GM23338 (cell line): ENCODE measurements at regions not wholly inside any gene's neighbourhood (a gene's known extent, or its start where the extent isn't known, plus 50 kb on each side); places are given as distances from the start of the nearest gene placed in this dataset.

ENCODE experiments used
- CTCF ChIP-seq, 2 experiments: fragments of 200-600 bp in 1 of 2; sonication (generic) in 1 of 2; conservative IDR thresholded peaks; 2 replicates each; pipeline versions ENCODE4 v1.5.1 to v1.6.1; 2016 to 2017; ENCODE audit warnings: antibody characterized with exemption in 2 of 2, low read depth in 2 of 2, mild to moderate bottlenecking in 2 of 2, moderate library complexity in 1 of 2
- ETS1 ChIP-seq: IDR thresholded peaks from 2 replicates; pipeline ENCODE4 v1.6.1; 2016; ENCODE audit warnings: antibody characterized with exemption
- EZH2phosphoT487 ChIP-seq: fragments of 200-600 bp; sonication (generic); IDR thresholded peaks from one replicate; pipeline ENCODE4 v1.8.1; 2018; ENCODE audit warnings: antibody characterized with exemption; ENCODE audit not compliant: unreplicated experiment
- POLR2AphosphoS5 ChIP-seq: IDR thresholded peaks from 2 replicates; pipeline ENCODE4 v1.6.1; 2016; ENCODE audit warnings: antibody characterized with exemption, low read depth
- REST ChIP-seq: IDR thresholded peaks from one replicate; pipeline ENCODE4 v1.6.1; 2018; ENCODE audit warnings: antibody characterized with exemption; ENCODE audit not compliant: unreplicated experiment

- TF ChIP-seq CTCF (conservative IDR thresholded peaks at IDR 0.05; ENCODE audit: low read depth in 2 of 2) (no peak), EZH2phosphoT487 (no peak), REST (no peak), POLR2AphosphoS5 (no peak), ETS1 (no peak)
Observed at GRCh38 chr5:5884593-5884992, 462.1 kb downstream of the ICE1 start.
